Cardiac septum (tissue), 1 donor: ENCODE measurements at regions not wholly inside any gene's neighbourhood (a gene's known extent, or its start where the extent isn't known, plus 50 kb on each side); places are given as distances from the start of the nearest gene placed in this dataset.

Experiments used
- DNase-seq: peaks from one replicate; pipeline ENCODE4 v3.0.0-alpha.2; 2020; ENCODE audit warnings: low spot score
- intact Hi-C: fragments of 100-400 bp; cut with DNase I; formaldehyde crosslinking; loops from one replicate; pipeline ENCODE4 v1.14.0; 2022
- donor health status: DM: no; HTN: no; CAD: no.

GRCh38 chr5:104800440-104801048 lies 1238.0 kb upstream of the NUDT12 start:
- intact Hi-C loops: no loop called here
- DNase-seq: no peak

- intact Hi-C loops: no loop called here
- DNase-seq: no peak
These were observed 1231.1 kb upstream of the NUDT12 start for GRCh38 chr5:104793755-104794080.

- DNase-seq: no peak
- intact Hi-C loops: no loop called here
These were observed 1230.6 kb upstream of the NUDT12 start for GRCh38 chr5:104793031-104793754.

- no peak for DNase-seq
- intact Hi-C loops: no loop called here
These were observed 1226.8 kb upstream of the NUDT12 start for GRCh38 chr5:104789366-104789765.

- DNase-seq: no peak
- intact Hi-C loops: no loop called here
These were observed 1222.5 kb upstream of the NUDT12 start for GRCh38 chr5:104785097-104785496.

- DNase-seq: no peak
- intact Hi-C loops: no loop called here
These were observed 1211.8 kb upstream of the NUDT12 start for GRCh38 chr5:104774372-104774771.

- DNase-seq: no peak
- intact Hi-C loops: no loop called here
These were observed 1201.6 kb upstream of the NUDT12 start for GRCh38 chr5:104764197-104764596.

GRCh38 chr5:104763216-104763615 lies 1200.6 kb upstream of the NUDT12 start:
- intact Hi-C loops: no loop called here
- DNase-seq: no peak

GRCh38 chr5:104757915-104758314 lies 1195.3 kb upstream of the NUDT12 start:
- intact Hi-C loops: no loop called here
- DNase-seq: no peak

GRCh38 chr5:104755806-104756205 lies 1193.2 kb upstream of the NUDT12 start:
- no peak for DNase-seq
- intact Hi-C loops: no loop called here

GRCh38 chr5:104754311-104754995 lies 1191.9 kb upstream of the NUDT12 start:
- DNase-seq: no peak
- intact Hi-C loops: no loop called here

GRCh38 chr5:104751969-104752368 lies 1189.4 kb upstream of the NUDT12 start:
- intact Hi-C loops: no loop called here
- DNase-seq: no peak

GRCh38 chr5:104739905-104740304 lies 1177.3 kb upstream of the NUDT12 start:
- intact Hi-C loops: no loop called here
- no peak for DNase-seq

GRCh38 chr5:104739503-104739902 lies 1176.9 kb upstream of the NUDT12 start:
- DNase-seq: no peak
- intact Hi-C loops: no loop called here

GRCh38 chr5:104736073-104736472 lies 1173.5 kb upstream of the NUDT12 start:
- intact Hi-C loops: no loop called here
- no peak for DNase-seq

- DNase-seq: no peak
- intact Hi-C loops: no loop called here
These were observed 1171.5 kb upstream of the NUDT12 start for GRCh38 chr5:104734046-104734445.

GRCh38 chr5:104733063-104733669 lies 1170.6 kb upstream of the NUDT12 start:
- no peak for DNase-seq
- intact Hi-C loops: no loop called here

- intact Hi-C loops: no loop called here
- no peak for DNase-seq
These were observed 1168.7 kb upstream of the NUDT12 start for GRCh38 chr5:104731331-104731730.

- DNase-seq: no peak
- intact Hi-C loops: no loop called here
These were observed 1145.4 kb upstream of the NUDT12 start for GRCh38 chr5:104708027-104708426.

GRCh38 chr5:104706600-104706999 lies 1144.0 kb upstream of the NUDT12 start:
- intact Hi-C loops: no loop called here
- no peak for DNase-seq

GRCh38 chr5:104702212-104702611 lies 1139.6 kb upstream of the NUDT12 start:
- intact Hi-C loops: no loop called here
- DNase-seq: no peak
